ENCODE measurements at regions not wholly inside any gene's neighbourhood (a gene's known extent, or its start where the extent isn't known, plus 50 kb on each side); places are given as distances from the start of the nearest gene placed in this dataset.
"Not testable (repeated sequence)": the region's sequence is repeated elsewhere in the genome, so short reads cannot be mapped to it uniquely, and the experiment has no call there.

DNA sequence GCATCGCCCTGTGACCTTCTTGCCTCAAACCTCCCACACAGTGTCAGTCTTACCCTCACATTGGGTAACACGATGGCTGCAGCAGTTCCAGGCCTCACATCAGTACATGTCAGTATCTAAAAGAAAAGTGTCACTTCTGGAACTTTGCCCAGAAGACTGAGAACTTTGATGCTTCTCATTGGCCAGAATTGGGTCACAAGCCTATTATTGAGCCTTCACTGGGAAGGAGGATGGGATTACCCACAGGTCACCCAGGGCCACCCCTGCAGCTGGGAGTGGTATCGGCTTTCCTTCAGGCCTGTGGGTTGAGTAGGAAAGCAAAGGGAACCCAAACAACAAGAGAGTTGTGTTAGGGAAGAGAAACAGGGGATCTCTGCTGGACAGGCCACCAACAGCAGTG is 111.5 kb downstream of the NPY start:
- DNase-seq (ENCODE audit: low spot score): no peak

GRCh38 chr7:24396387-24396786 is 112.4 kb downstream of the NPY start:
- not testable (repeated sequence) for DNase-seq (ENCODE audit: low spot score)

DNA sequence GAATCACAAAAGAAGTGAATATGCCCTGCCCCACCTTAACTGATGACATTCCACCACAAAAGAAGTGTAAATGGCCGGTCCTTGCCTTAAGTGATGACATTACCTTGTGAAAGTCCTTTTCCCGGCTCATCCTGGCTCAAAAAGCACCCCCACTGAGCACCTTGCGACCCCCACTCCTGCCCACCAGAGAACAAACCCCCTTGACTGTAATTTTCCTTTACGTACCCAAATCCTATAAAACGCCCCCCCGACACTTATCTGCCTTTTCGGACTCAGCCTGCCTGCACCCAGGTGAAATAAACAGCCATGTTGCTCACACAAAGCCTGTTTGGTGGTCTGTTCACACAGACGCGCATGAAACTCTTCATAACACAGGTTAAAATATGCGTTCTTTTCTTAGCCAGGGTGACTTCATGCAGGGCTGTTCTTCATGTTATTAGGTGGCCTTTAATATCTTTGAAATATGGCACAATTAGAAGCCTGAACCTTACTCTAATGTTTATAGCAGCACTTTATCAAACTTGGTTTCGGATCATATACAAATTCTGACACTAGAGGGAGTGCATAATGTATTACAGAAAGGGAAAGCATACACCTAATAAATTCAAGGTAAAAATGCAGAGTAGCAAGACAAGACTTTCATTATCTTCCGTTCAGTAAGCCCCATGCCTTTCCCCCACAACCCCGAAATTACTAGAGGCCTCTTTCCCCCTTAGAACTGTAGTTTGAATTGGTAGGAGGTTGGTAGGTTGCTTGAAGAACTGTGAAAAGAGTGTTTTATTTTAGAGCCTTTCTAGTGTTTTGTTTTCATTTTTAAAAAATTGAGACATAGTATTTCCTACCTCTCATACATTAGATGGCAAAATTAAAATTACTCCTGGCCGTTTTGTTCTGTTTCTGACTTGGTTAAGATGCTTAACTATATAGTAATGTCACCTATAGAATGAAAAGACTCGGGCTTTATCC is 117.9 kb downstream of the NPY start:
- DNase-seq (ENCODE audit: low spot score): peak; percentile 22

DNA sequence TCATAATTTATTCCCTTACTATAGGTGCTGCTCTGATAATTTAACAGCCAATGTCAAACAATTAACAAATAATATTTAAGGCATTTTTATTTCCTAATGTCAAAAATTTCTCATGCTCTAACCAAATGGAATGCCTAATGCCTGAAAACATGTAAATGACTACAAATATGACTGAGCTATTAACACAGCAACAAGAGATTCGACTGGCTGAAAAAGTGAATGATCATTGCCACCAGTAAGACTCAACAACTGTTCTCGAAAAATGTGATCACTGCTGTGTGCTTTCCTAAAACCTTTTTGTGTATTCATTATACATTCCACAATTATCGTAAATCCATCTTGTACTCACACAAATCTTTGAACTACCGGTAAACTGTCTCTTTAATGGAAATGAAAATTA is 118.7 kb downstream of the NPY start:
- no peak for DNase-seq (ENCODE audit: low spot score)

GRCh38 chr7:24403557-24403956 is 119.6 kb downstream of the NPY start:
- no peak for DNase-seq (ENCODE audit: low spot score)

- DNase-seq (ENCODE audit: low spot score): no peak
These were observed 120.3 kb downstream of the NPY start for GRCh38 chr7:24404315-24404714.

- DNase-seq (ENCODE audit: low spot score): no peak
These were observed 121.0 kb downstream of the NPY start for GRCh38 chr7:24405002-24405401.

GRCh38 chr7:24406053-24406788 is 122.2 kb downstream of the NPY start:
- peak; percentile 1 for DNase-seq (ENCODE audit: low spot score)

DNA sequence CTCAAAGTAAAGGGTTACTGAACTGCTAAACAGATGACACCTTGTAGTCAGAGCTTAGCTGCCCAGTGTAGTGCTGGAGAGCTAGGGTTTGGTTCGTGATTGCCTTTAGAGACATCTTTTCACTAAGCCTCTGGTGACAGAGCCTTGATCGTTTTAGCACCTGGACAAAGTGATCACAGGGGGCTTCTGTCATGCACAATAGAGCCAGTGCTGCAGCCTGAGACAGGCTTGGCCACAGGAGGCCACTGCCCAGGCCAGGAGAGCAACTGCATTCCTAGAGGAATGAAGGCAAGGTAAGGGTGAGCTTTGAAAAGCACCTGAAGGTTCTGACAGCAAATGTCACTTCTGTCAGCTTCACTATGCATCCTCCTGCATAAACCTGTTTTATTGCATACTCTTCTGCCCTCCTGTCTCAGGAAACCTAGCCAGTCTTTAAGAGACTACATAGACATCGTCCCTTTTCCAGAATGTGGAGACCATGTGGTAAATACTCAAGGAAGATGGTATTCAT is 122.9 kb downstream of the NPY start:
- no peak for DNase-seq (ENCODE audit: low spot score)

GRCh38 chr7:24407965-24408364 is 124.0 kb downstream of the NPY start:
- DNase-seq (ENCODE audit: low spot score): no peak

- DNase-seq (ENCODE audit: low spot score): no peak
These were observed 124.9 kb downstream of the NPY start for GRCh38 chr7:24408798-24409430.

DNA sequence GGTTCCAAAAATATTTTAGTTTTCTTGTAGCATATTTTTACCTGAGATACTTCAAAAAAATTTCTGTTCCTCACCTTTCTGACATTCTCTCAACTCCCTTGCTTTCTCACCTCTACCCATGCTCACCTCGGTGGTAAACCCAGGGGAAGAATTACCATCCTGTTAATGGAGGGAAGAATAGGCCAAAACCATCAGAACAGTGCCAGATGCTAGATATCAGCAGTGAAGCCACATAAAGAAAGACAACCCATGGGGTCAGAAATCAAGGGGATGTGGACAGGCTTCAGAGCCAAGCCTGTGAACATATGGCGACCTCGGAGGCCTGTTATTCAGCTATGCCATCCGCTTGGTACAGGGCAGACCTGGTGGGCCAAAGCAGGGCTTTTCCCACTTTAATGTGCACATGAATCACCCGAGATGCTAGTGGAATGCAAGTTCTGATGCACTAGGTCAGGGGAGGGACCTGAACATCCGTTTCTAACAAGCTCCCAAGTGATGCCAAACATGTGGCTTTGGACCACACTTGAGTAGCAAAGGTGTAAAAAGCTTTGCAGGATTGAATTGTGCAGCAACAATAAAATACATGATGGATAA is 125.5 kb downstream of the NPY start:
- no peak for DNase-seq (ENCODE audit: low spot score)

GRCh38 chr7:24411226-24411625 is 127.2 kb downstream of the NPY start:
- no peak for DNase-seq (ENCODE audit: low spot score)

DNA sequence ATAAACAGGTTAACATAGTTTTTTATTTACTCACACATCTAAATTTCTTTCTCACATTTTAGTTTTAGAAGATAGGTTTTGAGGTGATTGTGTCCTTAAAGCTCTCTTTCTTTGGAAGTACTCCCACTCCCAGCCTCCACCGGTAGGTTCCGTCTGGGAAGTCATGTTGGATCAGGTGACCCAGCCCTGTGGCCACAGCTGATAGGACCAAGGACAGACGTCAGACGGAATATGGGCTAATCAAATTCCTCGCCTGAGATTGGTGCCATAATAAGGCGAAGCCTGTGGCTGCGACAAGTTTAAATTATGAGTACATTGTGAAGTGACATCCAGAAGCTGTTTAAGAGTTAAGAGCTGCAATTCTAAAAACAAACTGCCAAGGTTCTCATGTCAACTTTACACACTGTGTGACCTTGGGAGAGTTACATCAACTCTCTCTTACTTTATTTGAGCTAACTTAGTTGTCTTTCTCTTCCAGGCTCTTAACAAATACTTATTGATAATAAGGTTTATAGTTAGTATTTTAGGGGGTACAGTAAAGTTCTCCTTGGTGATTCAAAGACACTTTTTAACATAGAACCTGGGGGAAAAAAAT is 133.6 kb downstream of the NPY start:
- no peak for DNase-seq (ENCODE audit: low spot score)

GRCh38 chr7:24419077-24419476 is 135.1 kb downstream of the NPY start:
- DNase-seq (ENCODE audit: low spot score): no peak

DNA sequence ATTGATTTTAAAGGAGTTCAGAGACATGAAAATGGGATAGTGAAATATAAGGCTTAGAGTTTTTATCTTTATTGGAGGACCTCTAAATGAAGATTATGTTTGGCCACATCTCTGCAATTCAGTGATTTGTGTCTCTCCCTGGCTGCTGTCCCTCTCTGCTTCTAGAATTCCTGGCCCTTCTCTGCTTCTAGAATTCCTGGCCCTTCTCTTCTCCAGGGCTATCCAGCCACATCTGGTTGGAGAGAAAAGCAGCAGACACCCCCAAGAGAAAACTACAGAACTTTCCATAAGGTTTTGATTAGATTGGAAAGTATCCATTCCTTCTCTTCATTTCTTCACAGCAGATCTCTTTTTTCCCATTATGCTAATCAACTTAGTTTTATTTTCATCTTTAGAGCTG is 135.5 kb downstream of the NPY start:
- DNase-seq (ENCODE audit: low spot score): no peak

GRCh38 chr7:24422441-24423010 is 138.5 kb downstream of the NPY start:
- DNase-seq (ENCODE audit: low spot score): no peak

DNA sequence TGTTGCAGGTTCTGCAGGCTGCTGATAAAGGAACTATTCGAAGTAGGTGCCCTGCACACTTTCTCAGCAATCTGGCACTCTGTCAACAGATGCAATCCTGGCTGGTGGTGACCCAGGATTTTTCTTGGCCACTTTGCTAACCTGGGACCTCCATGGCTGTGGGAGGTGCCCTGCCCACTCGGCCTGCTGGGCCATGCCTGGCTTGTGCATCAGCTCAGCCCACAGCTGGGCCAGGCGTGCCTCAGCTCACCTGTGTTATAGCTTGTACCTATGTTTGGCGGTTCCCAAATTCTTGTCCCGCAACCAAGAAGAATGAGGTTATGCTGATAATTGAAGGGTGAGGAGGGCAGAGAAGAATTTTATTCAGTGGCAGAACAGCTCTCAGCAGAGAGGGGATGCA is 141.7 kb downstream of the NPY start:
- no peak for DNase-seq (ENCODE audit: low spot score)

GRCh38 chr7:24427048-24427447 is 143.1 kb downstream of the NPY start:
- no peak for DNase-seq (ENCODE audit: low spot score)

DNA sequence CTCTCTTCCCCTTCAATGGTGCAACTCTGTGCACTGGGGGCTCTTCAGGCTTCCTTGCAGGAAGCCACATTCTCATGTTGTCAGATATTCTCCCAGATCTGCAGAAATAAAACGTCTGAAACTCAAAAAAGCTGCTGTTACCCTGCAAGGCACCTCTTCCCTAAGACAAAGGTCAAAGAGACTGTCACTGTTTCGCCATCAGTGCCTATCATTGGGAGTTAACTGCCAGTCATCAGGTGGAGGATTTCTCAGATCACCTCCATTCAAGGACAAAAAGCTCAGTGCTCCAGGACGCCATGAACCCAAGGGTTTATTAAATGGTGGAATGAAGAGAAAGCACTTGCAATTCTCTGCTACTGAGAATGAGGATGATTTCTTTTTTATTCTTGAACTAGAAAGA is 144.6 kb upstream of the PALS2 start:
- DNase-seq (ENCODE audit: low spot score): no peak

DNA sequence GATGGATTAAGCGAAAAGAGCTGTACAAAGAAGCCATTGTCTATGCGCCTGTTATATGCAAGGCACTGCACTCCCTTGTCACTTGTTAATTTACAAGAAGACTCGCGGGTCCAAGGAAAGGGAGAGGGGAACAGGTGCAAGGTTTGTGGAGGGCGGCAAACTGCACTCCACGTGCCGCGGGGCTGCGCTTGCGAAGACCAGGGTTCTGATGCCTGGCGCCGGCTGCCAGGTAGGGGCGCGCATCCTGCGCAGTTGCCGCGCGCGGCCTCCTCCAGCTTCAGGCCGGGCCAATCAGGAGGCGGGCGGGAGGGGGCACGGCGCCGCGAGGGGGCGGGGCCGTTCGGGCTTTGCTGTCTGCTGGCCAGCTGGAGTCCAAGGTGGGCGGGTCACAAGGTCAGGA is 140.6 kb upstream of the PALS2 start:
- DNase-seq (ENCODE audit: low spot score): no peak
